Ascending aorta (tissue), 2 donors: ENCODE measurements at regions not wholly inside any gene's neighbourhood (a gene's known extent, or its start where the extent isn't known, plus 50 kb on each side); places are given as distances from the start of the nearest gene placed in this dataset.
A peak's percentile ranks its signal among the peaks of the same experiment; 100 is the strongest.

Experiments
- DNase-seq, 2 donors: peaks; one replicate each; pipeline ENCODE4 v3.0.0-alpha.2; 2019; ENCODE audit warnings: low spot score in 2 of 2
- H3K27ac ChIP-seq, 2 donors: fragments of 200-600 bp; sonication (generic); one replicate each; pipeline ENCODE4 v1.5.1; 2016 to 2017; ENCODE audit warnings: mild to moderate bottlenecking in 1 of 2
- H3K27me3 ChIP-seq: fragments of 200-600 bp; sonication (generic); one replicate; pipeline ENCODE4 v1.5.1; 2017
- H3K36me3 ChIP-seq, 2 donors: fragments of 200-600 bp; sonication (generic); one replicate each; pipeline ENCODE4 v1.5.1; 2016
- H3K4me1 ChIP-seq, 2 donors: fragments of 200-600 bp; sonication (generic); one replicate each; pipeline ENCODE4 v1.5.1; 2016 to 2017; ENCODE audit warnings: mild to moderate bottlenecking in 1 of 2
- H3K4me3 ChIP-seq, 2 donors: fragments of 200-600 bp; sonication (generic); one replicate each; pipeline ENCODE4 v1.5.1; 2016 to 2017; ENCODE audit warnings: mild to moderate bottlenecking in 1 of 2
- H3K9me3 ChIP-seq, 2 donors: fragments of 200-600 bp; sonication (generic); one replicate each; pipeline ENCODE4 v1.5.1; 2016
- CTCF ChIP-seq, 3 experiments: fragments of 200-600 bp in 2 of 3; fragments of 450-650 bp in 1 of 3; sonication (generic) in 2 of 3; IDR thresholded peaks; one replicate each; pipeline ENCODE4 v1.5.1; 2016 to 2019; ENCODE audit warnings: antibody characterized with exemption in 3 of 3, mild to moderate bottlenecking in 1 of 3, moderate library complexity in 1 of 3
- intact Hi-C: fragments of 100-400 bp; cut with DNase I; formaldehyde crosslinking; loops from one replicate; pipeline ENCODE4 v1.15.1; 2023

- peak in 1 of 3 experiments; percentile 4 for TF ChIP-seq CTCF (IDR thresholded peaks at IDR 0.05)
- peaks cover 0 to 3% of the 10 kb centered on the region in 2 donors for H3K4me1 ChIP-seq
- H3K27me3 ChIP-seq = no peaks in the 10 kb centered on the region
- no peaks in the 10 kb centered on the region for H3K36me3 ChIP-seq
- H3K27ac ChIP-seq = no peak overlapping the region
- intact Hi-C loops = no loop called here
- H3K9me3 ChIP-seq = no peaks in the 10 kb centered on the region
- DNase-seq = peak in 1 of 2 donors; percentile 66
- no peak overlapping the region for H3K4me3 ChIP-seq
Observed at GRCh38 chr6:140441256-140441655, 1066.8 kb upstream of the CITED2 start.

DNA sequence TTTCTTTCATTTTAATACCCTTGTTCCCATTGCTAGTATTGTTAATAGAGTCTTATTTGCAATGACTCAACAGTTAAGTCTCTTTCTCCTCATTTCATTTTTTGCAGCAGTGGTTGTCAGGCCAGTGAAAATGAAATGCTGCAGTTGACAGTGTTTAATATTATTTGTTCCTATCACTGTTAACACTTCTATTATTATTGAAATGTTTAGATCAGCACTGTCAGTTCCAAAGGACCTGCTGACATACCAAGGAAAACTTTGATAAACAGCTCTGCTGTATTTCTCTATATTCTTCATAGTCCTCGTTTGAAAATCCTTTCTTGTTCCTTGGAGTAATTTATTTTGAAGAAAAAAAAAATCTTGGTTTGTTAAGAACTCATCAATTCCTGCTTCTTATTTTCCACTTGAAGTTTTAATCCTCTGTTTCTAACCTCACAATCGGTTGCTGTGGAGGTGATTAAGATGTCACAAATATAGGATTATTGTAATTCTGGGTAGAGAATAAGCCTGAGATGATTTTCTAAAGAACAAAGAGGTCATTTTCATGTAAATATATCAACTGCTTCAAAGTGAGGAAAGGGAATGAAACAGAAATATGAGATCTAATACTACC, 1065.9 kb upstream of the CITED2 start:
- H3K27ac ChIP-seq = no peak overlapping the region
- no peak for DNase-seq
- H3K4me3 ChIP-seq = no peak overlapping the region
- no peak for TF ChIP-seq CTCF (IDR thresholded peaks at IDR 0.05)
- intact Hi-C loops = no loop called here
- no peaks in the 10 kb centered on the region for H3K27me3 ChIP-seq
- no peaks in the 10 kb centered on the region for H3K36me3 ChIP-seq
- no peaks in the 10 kb centered on the region for H3K9me3 ChIP-seq
- H3K4me1 ChIP-seq = no peaks in the 10 kb centered on the region

GRCh38 chr6:140438346-140438735, 1063.9 kb upstream of the CITED2 start:
- Histone ChIP-seq H3K36me3 (no peaks in the 10 kb centered on the region), H3K4me3 (no peak overlapping the region), H3K27ac (no peak overlapping the region), H3K4me1 (no peaks in the 10 kb centered on the region), H3K9me3 (no peaks in the 10 kb centered on the region), H3K27me3 (no peaks in the 10 kb centered on the region)
- no peak for TF ChIP-seq CTCF (IDR thresholded peaks at IDR 0.05)
- intact Hi-C loops = no loop called here
- no peak for DNase-seq

- Histone ChIP-seq H3K27ac (no peak overlapping the region), H3K27me3 (no peaks in the 10 kb centered on the region), H3K36me3 (no peaks in the 10 kb centered on the region), H3K4me1 (no peaks in the 10 kb centered on the region), H3K9me3 (no peaks in the 10 kb centered on the region), H3K4me3 (no peak overlapping the region)
- TF ChIP-seq CTCF (IDR thresholded peaks at IDR 0.05) = no peak
- intact Hi-C loops = no loop called here
- no peak for DNase-seq
Observed at GRCh38 chr6:140437619-140438345, 1063.3 kb upstream of the CITED2 start.

- Histone ChIP-seq H3K9me3 (no peaks in the 10 kb centered on the region), H3K27me3 (no peaks in the 10 kb centered on the region), H3K4me1 (no peaks in the 10 kb centered on the region), H3K4me3 (no peak overlapping the region), H3K36me3 (no peaks in the 10 kb centered on the region), H3K27ac (no peak overlapping the region)
- no peak for TF ChIP-seq CTCF (IDR thresholded peaks at IDR 0.05)
- no peak for DNase-seq
- intact Hi-C loops = no loop called here
Observed at GRCh38 chr6:140436023-140436811, 1061.8 kb upstream of the CITED2 start.
